ENCODE measurements at regions not wholly inside any gene's neighbourhood (a gene's known extent, or its start where the extent isn't known, plus 50 kb on each side); places are given as distances from the start of the nearest gene placed in this dataset.

DNA sequence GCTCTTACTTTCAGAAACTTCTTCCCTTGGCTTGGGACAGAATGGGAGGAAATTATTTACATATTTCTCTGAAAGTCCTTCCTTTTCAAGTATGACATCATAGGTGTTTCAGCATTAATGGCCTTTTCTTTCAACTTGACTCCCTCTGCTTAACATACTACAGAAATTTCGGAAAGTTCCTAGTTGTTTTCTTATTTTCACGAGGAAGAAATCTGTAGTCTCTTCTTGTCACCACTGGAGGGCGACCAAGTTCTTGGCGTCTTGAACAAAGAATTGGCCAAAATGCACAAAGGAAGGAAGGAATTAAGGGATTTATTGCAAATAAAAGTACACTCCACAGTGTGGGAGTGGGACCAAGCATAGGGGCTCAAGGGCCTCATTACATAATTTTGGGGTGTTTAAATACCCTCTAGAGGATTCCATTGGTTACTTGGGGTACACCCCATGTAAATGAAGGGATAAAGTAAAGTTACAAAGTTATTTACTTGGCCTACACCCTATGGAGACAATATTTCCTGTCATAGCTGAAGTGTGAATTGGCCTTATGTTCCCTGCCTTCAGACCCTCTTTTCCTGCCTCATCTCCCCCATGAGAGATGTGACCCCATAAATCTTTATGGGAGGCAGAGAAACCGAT, 70.4 kb downstream of the RPL10L start:
- Histone ChIP-seq H3K4me2 (ENCODE audit: insufficient read depth, low read length) (no peak overlapping the region), H3K4me3 (replicated peaks in 1 of 3; ENCODE audit: insufficient read depth in 1 of 3, low read depth in 1 of 3, low read length in 3 of 3) (no peak overlapping the region), H3K9me3 (replicated peaks; ENCODE audit: control insufficient read depth, insufficient read depth, low read length) (no peaks in the 10 kb centered on the region), H2AFZ (ENCODE audit: low read depth, low read length) (peak overlapping the region; percentile 55), H3K27ac (ENCODE audit: insufficient read depth, low read depth, low read length) (no peak overlapping the region), H3K9ac (replicated peaks; ENCODE audit: extremely low read depth, insufficient read depth, low read length) (no peak overlapping the region), H3K79me2 (ENCODE audit: control insufficient read depth, insufficient read depth, low read length) (no peaks in the 10 kb centered on the region), H3K4me1 (ENCODE audit: control insufficient read depth, extremely low read depth, insufficient read depth, low read length) (peaks cover 10% of the 10 kb centered on the region), H3K27me3 (ENCODE audit: control insufficient read depth in 2 of 2, insufficient read depth in 2 of 2, low read length in 2 of 2) (no peaks in the 10 kb centered on the region), H3K9me1 (replicated peaks; ENCODE audit: control insufficient read depth, extremely low read depth, insufficient read depth, low read length) (no peaks in the 10 kb centered on the region), H4K20me1 (replicated peaks; ENCODE audit: control insufficient read depth, extremely low read depth, insufficient read depth, low read length) (no peaks in the 10 kb centered on the region), H3K36me3 (ENCODE audit: control insufficient read depth in 2 of 2, extremely low read depth in 1 of 2, insufficient read depth in 2 of 2, low read length in 2 of 2) (no peaks in the 10 kb centered on the region)
- intact Hi-C loops (cut with micrococcal nuclease) (loop anchor here (1.0 to 5.0 kb wide), 5 partner anchors 91 to 956 kb away; no protein-coding TSS in a partner anchor), dilution Hi-C loops (cut with MboI; ENCODE audit: extremely low pct_ligation_motif_present, low sequenced_read_pairs) (no loop called here)
- DNase-seq (ENCODE audit: low read depth, low spot score) (peak; percentile 63), FAIRE-seq (peak; percentile 64)
- TF ChIP-seq JUN (IDR thresholded peaks at IDR 0.05; ENCODE audit: borderline replicate concordance, insufficient read depth, insufficient read length, low read depth) (peak; percentile 47), POLR2AphosphoS5 (IDR thresholded peaks at IDR 0.05; ENCODE audit: insufficient read depth, low read depth, low read length) (no peak), POLR2A (IDR thresholded peaks at IDR 0.05; ENCODE audit: low read depth, low read length) (no peak), GATA2 (IDR thresholded peaks at IDR 0.05; ENCODE audit: insufficient read depth, insufficient read length, low read depth, low read length) (no peak), MYC (IDR thresholded peaks at IDR 0.05; ENCODE audit: low read depth, low read length) (no peak), EZH2 (IDR thresholded peaks at IDR 0.05; ENCODE audit: borderline replicate concordance, low read depth, low read length, severe bottlenecking) (no peak)
- TF ChIP-seq, protein P1, sequence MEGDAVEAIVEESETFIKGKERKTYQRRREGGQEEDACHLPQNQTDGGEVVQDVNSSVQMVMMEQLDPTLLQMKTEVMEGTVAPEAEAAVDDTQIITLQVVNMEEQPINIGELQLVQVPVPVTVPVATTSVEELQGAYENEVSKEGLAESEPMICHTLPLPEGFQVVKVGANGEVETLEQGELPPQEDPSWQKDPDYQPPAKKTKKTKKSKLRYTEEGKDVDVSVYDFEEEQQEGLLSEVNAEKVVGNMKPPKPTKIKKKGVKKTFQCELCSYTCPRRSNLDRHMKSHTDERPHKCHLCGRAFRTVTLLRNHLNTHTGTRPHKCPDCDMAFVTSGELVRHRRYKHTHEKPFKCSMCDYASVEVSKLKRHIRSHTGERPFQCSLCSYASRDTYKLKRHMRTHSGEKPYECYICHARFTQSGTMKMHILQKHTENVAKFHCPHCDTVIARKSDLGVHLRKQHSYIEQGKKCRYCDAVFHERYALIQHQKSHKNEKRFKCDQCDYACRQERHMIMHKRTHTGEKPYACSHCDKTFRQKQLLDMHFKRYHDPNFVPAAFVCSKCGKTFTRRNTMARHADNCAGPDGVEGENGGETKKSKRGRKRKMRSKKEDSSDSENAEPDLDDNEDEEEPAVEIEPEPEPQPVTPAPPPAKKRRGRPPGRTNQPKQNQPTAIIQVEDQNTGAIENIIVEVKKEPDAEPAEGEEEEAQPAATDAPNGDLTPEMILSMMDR (IDR thresholded peaks at IDR 0.05; ENCODE audit: extremely low read depth in 1 of 2, insufficient read depth in 1 of 2, low read depth in 1 of 2, low read length in 2 of 2) = peak; percentile 60 to 63
- TF ChIP-seq, protein P2, sequence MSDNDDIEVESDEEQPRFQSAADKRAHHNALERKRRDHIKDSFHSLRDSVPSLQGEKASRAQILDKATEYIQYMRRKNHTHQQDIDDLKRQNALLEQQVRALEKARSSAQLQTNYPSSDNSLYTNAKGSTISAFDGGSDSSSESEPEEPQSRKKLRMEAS (IDR thresholded peaks at IDR 0.05; ENCODE audit: insufficient read depth, insufficient read length) = no peak
- no TSS peak for BruUV-seq (replicated peaks)
- CTCF ChIA-PET = interaction anchor here (0.6 to 2.6 kb wide), 20 partner anchors 9 to 749 kb away, joined by 3 to 59 read pairs (median 4); no protein-coding TSS in a partner anchor
- POLR2A ChIA-PET = interaction anchor here (0.6 kb wide), 1 partner anchor 57 kb away, joined by 4 read pairs; no protein-coding TSS in a partner anchor
